ENCODE measurements at regions not wholly inside any gene's neighbourhood (a gene's known extent, or its start where the extent isn't known, plus 50 kb on each side); places are given as distances from the start of the nearest gene placed in this dataset.

GRCh38 chr3:25367025-25367424 lies 61.0 kb upstream of the RARB start:
- intact Hi-C loops (cut with micrococcal nuclease) (no loop called here), dilution Hi-C loops (cut with MboI; ENCODE audit: extremely low pct_ligation_motif_present, low sequenced_read_pairs) (no loop called here)
- Histone ChIP-seq H2AFZ (ENCODE audit: low read depth, low read length) (no peak overlapping the region), H3K9me3 (replicated peaks; ENCODE audit: control insufficient read depth, insufficient read depth, low read length) (no peaks in the 10 kb centered on the region), H3K4me2 (ENCODE audit: insufficient read depth, low read length) (no peak overlapping the region), H3K36me3 (ENCODE audit: control insufficient read depth in 2 of 2, extremely low read depth in 1 of 2, insufficient read depth in 2 of 2, low read length in 2 of 2) (no peaks in the 10 kb centered on the region), H3K27ac (ENCODE audit: insufficient read depth, low read depth, low read length) (no peak overlapping the region), H3K4me3 (replicated peaks in 1 of 3; ENCODE audit: insufficient read depth in 1 of 3, low read depth in 1 of 3, low read length in 3 of 3) (no peak overlapping the region), H3K9ac (replicated peaks; ENCODE audit: extremely low read depth, insufficient read depth, low read length) (no peak overlapping the region), H4K20me1 (replicated peaks; ENCODE audit: control insufficient read depth, extremely low read depth, insufficient read depth, low read length) (no peaks in the 10 kb centered on the region), H3K27me3 (ENCODE audit: control insufficient read depth in 2 of 2, insufficient read depth in 2 of 2, low read length in 2 of 2) (no peaks in the 10 kb centered on the region), H3K9me1 (replicated peaks; ENCODE audit: control insufficient read depth, extremely low read depth, insufficient read depth, low read length) (no peaks in the 10 kb centered on the region), H3K4me1 (ENCODE audit: control insufficient read depth, extremely low read depth, insufficient read depth, low read length) (no peaks in the 10 kb centered on the region), H3K79me2 (ENCODE audit: control insufficient read depth, insufficient read depth, low read length) (no peaks in the 10 kb centered on the region)
- no peak for FAIRE-seq
- TF ChIP-seq EZH2 (IDR thresholded peaks at IDR 0.05; ENCODE audit: borderline replicate concordance, low read depth, low read length, severe bottlenecking) (no peak), POLR2AphosphoS5 (IDR thresholded peaks at IDR 0.05; ENCODE audit: insufficient read depth, low read depth, low read length) (no peak), CTCF (IDR thresholded peaks at IDR 0.05; ENCODE audit: extremely low read depth in 1 of 2, insufficient read depth in 1 of 2, low read depth in 1 of 2, low read length in 2 of 2) (no peak), MYC (IDR thresholded peaks at IDR 0.05; ENCODE audit: low read depth, low read length) (no peak), JUN (IDR thresholded peaks at IDR 0.05; ENCODE audit: borderline replicate concordance, insufficient read depth, insufficient read length, low read depth) (no peak), MAX (IDR thresholded peaks at IDR 0.05; ENCODE audit: insufficient read depth, insufficient read length) (no peak), GATA2 (IDR thresholded peaks at IDR 0.05; ENCODE audit: insufficient read depth, insufficient read length, low read depth, low read length) (no peak), FOS (IDR thresholded peaks at IDR 0.05; ENCODE audit: borderline replicate concordance, insufficient read depth, low read length) (no peak), POLR2A (IDR thresholded peaks at IDR 0.05; ENCODE audit: low read depth, low read length) (no peak)
- no peak for DNase-seq (ENCODE audit: low read depth, low spot score)
- BruUV-seq (replicated peaks) = no TSS peak
- ChIA-PET POLR2A (no interaction called here), CTCF (no interaction called here)

Data from endothelial cell of umbilical vein (primary cell).